ENCODE measurements at regions not wholly inside any gene's neighbourhood (a gene's known extent, or its start where the extent isn't known, plus 50 kb on each side); places are given as distances from the start of the nearest gene placed in this dataset.

- Histone ChIP-seq H3K79me2 (no peaks in the 10 kb centered on the region), H3K4me3 (ENCODE audit: low read depth, low read length) (no peak overlapping the region), H3K27ac (no peak overlapping the region), H3K36me3 (ENCODE audit: control insufficient read depth, insufficient read depth, low read length) (no peaks in the 10 kb centered on the region), H3K27me3 (ENCODE audit: control insufficient read depth, insufficient read depth, low read length) (no peaks in the 10 kb centered on the region), H3K4me2 (ENCODE audit: low read length) (no peak overlapping the region), H2AFZ (no peak overlapping the region), H3K9me3 (ENCODE audit: control insufficient read depth, low read length) (no peaks in the 10 kb centered on the region), H3K9ac (no peak overlapping the region), H3K4me1 (no peaks in the 10 kb centered on the region)
- TF ChIP-seq CTCF (IDR thresholded peaks at IDR 0.05), result no peak
These were observed 166.5 kb upstream of the PRR16 start for GRCh38 chr5:120297616-120298015.

- no peak overlapping the region for H2AFZ ChIP-seq
- H3K4me1 ChIP-seq, result no peaks in the 10 kb centered on the region
- no peaks in the 10 kb centered on the region for H3K27me3 ChIP-seq (ENCODE audit: control insufficient read depth, insufficient read depth, low read length)
- H3K4me3 ChIP-seq (ENCODE audit: low read depth, low read length), result no peak overlapping the region
- H3K36me3 ChIP-seq (ENCODE audit: control insufficient read depth, insufficient read depth, low read length), result no peaks in the 10 kb centered on the region
- no peaks in the 10 kb centered on the region for H3K79me2 ChIP-seq
- H3K27ac ChIP-seq, result no peak overlapping the region
- no peak for TF ChIP-seq CTCF (IDR thresholded peaks at IDR 0.05)
- no peak overlapping the region for H3K4me2 ChIP-seq (ENCODE audit: low read length)
- H3K9me3 ChIP-seq (ENCODE audit: control insufficient read depth, low read length), result no peaks in the 10 kb centered on the region
- no peak overlapping the region for H3K9ac ChIP-seq
These were observed 165.1 kb upstream of the PRR16 start for GRCh38 chr5:120298981-120299380.

- Histone ChIP-seq H3K27me3 (ENCODE audit: control insufficient read depth, insufficient read depth, low read length) (no peaks in the 10 kb centered on the region), H3K9ac (no peak overlapping the region), H2AFZ (no peak overlapping the region), H3K36me3 (ENCODE audit: control insufficient read depth, insufficient read depth, low read length) (no peaks in the 10 kb centered on the region), H3K4me2 (ENCODE audit: low read length) (no peak overlapping the region), H3K79me2 (no peaks in the 10 kb centered on the region), H3K4me3 (ENCODE audit: low read depth, low read length) (no peak overlapping the region), H3K27ac (no peak overlapping the region), H3K4me1 (no peaks in the 10 kb centered on the region), H3K9me3 (ENCODE audit: control insufficient read depth, low read length) (no peaks in the 10 kb centered on the region)
- TF ChIP-seq CTCF (IDR thresholded peaks at IDR 0.05), result no peak
These were observed 159.4 kb upstream of the PRR16 start for GRCh38 chr5:120304663-120305062.

- H3K9me3 ChIP-seq (ENCODE audit: control insufficient read depth, low read length), result no peaks in the 10 kb centered on the region
- TF ChIP-seq CTCF (IDR thresholded peaks at IDR 0.05), result no peak
- H3K27ac ChIP-seq, result no peak overlapping the region
- H3K79me2 ChIP-seq, result no peaks in the 10 kb centered on the region
- no peaks in the 10 kb centered on the region for H3K36me3 ChIP-seq (ENCODE audit: control insufficient read depth, insufficient read depth, low read length)
- H3K4me2 ChIP-seq (ENCODE audit: low read length), result no peak overlapping the region
- H3K4me1 ChIP-seq, result no peaks in the 10 kb centered on the region
- no peak overlapping the region for H3K9ac ChIP-seq
- H3K27me3 ChIP-seq (ENCODE audit: control insufficient read depth, insufficient read depth, low read length), result no peaks in the 10 kb centered on the region
- H2AFZ ChIP-seq, result no peak overlapping the region
- no peak overlapping the region for H3K4me3 ChIP-seq (ENCODE audit: low read depth, low read length)
These were observed 157.8 kb upstream of the PRR16 start for GRCh38 chr5:120306303-120306702.

GRCh38 chr5:120314191-120314590 is 149.9 kb upstream of the PRR16 start:
- Histone ChIP-seq H3K4me3 (ENCODE audit: low read depth, low read length) (no peak overlapping the region), H2AFZ (no peak overlapping the region), H3K27me3 (ENCODE audit: control insufficient read depth, insufficient read depth, low read length) (no peaks in the 10 kb centered on the region), H3K9me3 (ENCODE audit: control insufficient read depth, low read length) (no peaks in the 10 kb centered on the region), H3K9ac (no peak overlapping the region), H3K4me2 (ENCODE audit: low read length) (no peak overlapping the region), H3K27ac (no peak overlapping the region), H3K4me1 (no peaks in the 10 kb centered on the region), H3K79me2 (no peaks in the 10 kb centered on the region), H3K36me3 (ENCODE audit: control insufficient read depth, insufficient read depth, low read length) (no peaks in the 10 kb centered on the region)
- no peak for TF ChIP-seq CTCF (IDR thresholded peaks at IDR 0.05)
